ENCODE measurements at regions not wholly inside any gene's neighbourhood (a gene's known extent, or its start where the extent isn't known, plus 50 kb on each side); places are given as distances from the start of the nearest gene placed in this dataset.

DNA sequence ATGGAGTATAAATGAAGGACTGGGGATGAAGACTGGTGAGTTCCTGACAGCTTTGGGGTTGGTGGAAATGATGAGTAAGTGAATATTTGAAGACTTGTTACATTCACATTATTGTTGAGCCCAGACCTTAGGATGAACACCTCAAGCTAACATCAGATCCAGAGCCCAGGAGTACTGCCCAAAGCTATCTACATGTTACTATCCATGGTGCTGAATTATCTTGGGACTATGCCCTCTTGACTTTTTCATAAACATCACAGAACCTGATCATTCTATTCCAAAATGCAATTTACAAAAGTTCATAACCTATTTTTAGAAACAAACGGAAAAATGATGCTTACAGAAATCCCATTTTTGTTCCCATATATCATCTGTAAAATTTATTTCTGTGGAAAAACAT, 613.3 kb downstream of the TUSC7 start:
- DNase-seq = no peak

DNA sequence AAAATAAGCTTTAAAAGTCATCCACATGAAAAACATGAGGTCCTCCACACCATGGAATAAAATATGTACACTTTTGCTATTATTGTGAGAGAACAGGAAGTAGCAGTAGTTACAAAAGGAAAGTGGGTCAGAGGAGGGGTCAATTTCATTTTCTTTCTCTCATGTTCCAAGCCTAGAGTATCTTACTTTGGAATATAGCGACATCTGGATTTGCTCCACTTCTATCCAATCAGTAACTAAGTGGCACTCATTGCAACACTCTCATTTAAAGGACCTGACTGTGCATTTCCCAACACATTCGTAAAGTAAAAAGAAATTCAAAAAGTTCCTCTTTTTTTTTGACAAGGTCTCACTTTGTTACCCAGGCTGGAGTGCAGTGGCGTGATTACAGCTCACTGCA, 637.3 kb downstream of the TUSC7 start:
- DNase-seq = no peak

DNA sequence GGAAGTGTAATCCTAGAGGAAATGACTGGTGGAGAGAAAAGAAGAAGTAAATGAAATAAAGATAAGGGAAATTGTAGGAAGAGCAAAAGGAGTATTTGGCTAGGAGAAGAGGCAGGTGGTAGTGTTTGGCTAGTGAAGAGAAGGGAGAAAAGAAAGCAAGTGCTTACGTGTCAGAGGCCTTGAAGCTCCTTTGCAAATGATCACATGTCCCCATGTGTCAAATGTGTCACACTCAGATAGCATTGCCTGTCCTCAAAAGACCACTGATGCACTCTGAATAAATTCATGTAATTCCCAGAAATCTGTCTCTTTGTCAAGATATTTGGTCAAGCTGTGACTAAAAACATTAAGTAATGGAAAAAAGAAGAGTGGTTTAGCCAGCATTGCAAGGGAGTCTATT, 639.3 kb downstream of the TUSC7 start:
- no peak for DNase-seq

DNA sequence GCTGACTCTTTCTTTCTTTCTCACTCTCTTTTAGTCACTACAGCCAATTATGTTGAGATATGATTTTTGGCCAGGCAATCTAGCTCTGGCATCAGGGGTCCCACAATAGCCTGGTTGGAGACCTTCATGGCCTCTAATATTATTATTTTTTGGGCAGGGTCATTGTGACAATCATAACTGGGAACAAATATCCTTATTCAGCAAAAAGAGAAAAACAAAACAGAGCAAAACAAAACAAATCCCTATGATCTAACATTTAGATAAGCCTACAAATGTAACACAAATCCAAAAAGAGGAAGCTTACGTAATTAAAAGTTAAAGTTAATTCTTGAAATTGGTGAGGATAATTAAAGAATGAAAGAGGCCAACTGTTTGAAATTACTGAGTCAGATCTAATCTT, 640.0 kb downstream of the TUSC7 start:
- DNase-seq = no peak

DNA sequence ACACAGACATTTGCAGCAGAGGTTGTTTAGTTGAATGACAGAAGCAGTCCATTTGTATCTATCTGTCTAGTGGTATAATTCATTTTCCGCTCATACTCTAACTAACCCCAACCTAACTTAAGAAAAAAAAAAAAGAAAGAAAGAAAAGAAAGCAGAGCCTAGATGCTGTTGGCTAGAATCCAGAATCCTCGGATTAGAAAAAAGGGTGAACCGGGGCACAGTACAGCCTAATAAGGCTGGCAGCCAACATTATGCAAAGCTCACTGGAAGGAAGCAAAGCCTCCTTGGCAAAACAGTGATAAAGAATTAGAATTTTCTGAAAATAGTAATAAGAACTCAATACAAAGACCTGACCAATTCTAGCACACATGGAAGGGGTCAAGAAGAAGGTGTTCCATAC, 640.8 kb downstream of the TUSC7 start:
- DNase-seq = no peak

DNA sequence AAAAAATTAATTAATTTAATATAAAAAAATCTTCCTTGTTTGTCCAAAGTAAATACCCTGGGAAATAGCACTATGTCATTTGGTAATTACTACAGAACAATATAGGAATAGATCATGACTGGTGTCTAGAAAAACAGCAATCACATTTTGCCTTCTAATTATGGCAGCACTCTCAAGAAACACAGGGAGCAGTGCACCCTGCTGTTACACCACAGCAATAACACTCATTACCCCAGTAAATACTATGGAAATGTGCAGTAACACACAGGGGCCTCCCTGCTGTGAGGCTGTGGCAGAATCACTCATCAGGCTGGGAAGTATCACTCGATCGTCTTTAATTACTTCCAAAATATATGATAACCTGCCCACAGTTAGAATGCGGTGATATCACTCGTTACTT, 646.0 kb downstream of the TUSC7 start:
- no peak for DNase-seq

DNA sequence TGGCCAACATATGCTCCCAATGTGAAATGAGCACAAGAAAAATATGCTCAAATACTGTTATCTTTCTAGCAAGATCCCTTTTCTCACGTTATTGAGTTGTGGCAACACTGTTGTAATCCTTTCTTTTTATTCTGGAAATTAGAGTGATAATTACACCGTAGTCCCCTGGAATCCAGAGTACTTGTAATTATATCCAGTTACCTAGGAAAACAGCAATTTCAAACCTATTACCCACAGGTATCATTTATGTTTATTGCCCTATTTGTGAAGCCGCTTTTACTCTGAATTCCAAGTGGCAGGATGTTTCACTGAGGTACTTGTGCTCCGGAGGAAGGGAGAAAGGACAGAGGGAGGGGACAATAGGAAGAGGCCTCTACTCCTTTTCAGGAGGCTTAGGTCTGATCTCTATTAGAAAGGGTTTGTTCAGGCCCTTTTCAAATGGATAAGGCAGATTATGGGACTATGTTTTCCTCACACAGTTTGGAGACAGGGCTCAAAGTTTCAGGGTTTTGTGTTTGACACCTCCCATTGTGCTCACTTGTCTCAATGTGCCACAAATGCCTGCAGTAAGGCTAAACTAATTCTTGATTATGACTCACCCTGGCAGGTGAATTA, 646.6 kb downstream of the TUSC7 start:
- DNase-seq = no peak

DNA sequence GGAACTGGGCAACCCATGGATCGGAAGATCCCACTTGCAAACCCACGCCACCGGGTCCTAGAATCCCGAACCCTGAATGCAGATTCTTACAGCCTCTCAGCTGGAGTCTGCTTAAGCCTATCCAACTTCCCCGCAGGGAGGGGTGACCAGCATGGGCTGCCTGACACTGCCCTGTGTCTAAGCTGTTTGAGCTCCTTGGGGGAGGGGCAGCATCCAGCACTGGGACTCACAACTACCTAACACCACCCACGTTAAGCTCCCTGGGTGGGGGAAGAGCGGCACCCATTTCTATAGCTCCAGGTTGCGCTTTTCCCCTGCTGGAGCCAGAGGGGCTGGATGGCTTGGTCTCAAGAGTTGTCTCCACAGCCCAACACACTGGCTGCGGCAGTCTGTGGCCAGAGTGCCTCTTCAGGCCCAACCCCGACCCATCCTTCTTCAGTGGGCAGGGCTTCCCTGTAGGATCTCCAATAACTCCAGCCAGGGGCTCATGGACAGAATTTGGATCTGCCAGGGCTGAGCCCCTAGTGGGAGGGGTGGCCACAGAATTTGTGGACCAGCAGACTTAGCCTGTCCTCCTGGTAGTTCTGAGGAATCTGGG, 649.2 kb downstream of the TUSC7 start:
- DNase-seq = no peak

DNA sequence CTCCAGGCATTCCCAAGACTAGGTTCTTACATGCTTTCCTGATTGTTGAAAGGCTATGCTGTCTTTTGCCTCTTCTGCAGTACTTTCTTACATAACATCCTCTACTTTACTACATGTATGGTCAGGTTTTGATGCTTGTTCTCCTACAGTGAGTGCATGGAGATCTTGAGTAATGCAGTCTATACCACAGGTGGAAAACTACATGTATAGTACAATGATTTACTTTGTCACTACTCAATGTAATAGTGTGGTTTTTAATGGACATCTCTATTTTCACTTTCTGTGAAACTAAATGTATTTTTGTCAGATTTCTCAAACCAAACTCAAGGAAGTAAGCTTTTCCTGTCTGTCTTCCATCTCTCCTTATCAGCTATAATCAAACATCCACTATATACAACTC, 657.0 kb downstream of the TUSC7 start:
- DNase-seq = no peak

DNA sequence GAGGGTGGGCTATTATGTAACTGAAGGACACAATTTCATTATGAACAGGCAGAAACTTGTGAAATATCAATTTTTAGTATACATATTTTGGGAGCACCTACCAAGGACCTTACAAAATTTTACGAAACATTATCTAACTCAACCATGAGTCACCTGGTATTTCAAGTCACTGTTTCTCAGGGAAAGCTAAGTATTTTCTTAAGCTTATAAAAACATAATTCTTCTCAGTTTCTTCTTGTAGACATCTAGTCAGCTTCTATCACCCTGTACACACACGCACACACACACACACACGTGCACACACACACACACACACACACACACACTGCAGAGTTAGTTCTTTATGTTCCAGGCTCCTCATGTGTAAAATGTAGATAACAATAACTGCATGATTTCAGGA, 658.3 kb downstream of the TUSC7 start:
- no peak for DNase-seq

DNA sequence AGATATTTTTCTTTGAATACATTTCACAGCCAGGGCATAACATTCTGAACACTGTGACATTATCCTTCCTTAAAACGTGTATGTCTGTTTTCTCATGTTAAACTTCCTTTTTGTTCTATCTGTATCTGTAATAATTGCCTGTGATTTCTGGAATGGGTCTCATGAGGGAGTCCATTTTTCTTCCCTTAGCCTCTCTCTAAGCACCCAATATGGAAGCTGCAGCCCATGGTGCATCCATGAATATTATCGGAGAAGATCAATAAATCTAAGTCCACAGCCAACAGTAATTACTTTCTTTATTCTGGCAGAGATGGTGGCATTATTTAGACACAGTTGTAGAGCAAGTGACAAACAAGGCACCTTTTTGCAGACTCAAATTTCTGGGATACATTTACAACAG, 671.1 kb downstream of the TUSC7 start:
- no peak for DNase-seq

DNA sequence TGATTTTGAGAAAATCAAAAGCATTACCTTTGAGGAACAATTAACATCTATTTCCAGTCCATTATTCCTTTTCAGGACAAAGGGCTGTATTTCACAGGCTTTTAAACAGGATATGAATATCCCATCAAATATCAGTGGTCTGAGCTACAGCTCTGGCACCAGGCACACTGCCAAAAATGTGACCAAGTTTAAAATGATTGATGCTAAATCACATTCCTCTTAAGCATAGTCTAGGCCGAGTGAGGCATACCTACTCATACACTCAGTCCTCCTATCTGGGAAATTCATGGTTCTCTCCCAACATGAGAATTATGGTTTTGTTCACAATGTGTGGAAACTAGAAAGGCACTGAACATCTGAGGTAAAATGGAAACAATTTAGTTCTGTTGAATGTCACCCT, 683.5 kb downstream of the TUSC7 start:
- DNase-seq = no peak

DNA sequence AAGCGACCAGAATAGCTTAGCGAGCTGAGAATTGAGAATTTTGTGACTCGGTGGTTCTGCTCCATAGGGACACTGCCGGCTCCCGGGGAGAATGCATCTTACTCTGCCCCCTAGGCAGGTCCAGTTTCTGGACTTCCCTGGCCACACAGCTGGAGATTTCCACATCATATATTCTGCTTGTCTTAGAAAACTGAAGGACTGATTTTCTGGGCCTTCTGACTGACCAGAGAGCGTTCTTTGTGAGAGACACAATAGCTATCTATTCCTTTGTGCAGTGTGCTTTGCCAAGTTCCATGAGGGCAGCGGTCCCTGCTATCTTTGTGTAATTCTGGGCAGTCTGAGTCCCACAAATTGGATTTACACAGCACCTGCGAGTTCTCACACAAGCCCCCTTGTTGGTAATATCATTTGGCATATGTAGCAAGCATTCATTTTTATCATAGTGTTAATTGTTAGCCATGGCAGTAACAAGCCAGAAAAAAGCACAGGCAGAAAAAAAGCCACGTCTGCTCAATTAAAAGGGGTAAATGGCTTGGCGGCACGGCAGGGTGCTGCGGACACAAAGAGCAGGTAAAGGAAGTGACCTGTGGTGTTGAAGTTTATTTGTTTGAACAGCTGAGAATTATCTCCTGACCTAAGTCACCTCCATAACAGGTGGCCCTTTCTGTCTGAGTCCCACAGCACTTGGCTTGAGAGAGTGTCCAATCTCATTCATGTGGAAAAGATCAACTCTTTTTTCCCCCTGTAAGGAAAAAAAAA, 688.7 kb downstream of the TUSC7 start:
- no peak for DNase-seq

DNA sequence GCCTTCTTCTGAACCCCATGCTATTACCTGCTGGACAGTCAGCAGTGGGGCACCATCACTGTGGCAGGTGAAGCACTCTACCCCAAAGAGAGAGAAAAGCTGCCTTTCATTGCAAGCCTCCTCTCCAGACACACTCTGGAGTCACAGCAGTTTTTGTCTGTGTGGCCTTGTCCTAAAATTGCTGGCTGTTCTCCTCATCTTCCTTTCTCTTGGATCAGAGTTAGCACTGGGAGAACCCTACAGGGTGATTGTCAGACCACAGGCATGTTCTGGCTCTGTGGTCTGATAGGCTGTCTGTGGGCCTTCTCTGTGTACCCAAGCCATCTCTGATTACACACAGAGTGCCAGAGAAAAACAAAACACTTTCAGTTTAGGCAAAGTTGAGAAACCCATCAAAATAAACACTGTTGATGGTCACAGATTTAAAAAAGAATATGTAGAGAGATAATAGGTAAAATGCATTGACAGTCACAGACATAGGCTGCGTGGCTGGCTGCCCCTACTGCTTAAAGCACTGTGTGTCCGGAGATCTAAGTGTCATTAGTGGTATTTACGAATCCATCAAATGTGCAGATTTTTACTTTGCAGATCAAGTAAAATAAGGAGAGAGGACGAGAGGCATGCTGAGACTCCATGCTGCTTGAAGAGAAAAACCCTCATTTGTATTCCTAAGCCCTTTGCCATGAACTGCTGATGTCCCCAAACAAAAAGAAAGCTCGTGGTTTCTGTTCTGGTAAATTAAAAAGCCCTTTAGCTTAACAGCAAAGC, 689.9 kb downstream of the TUSC7 start:
- peak; percentile 6 for DNase-seq

DNA sequence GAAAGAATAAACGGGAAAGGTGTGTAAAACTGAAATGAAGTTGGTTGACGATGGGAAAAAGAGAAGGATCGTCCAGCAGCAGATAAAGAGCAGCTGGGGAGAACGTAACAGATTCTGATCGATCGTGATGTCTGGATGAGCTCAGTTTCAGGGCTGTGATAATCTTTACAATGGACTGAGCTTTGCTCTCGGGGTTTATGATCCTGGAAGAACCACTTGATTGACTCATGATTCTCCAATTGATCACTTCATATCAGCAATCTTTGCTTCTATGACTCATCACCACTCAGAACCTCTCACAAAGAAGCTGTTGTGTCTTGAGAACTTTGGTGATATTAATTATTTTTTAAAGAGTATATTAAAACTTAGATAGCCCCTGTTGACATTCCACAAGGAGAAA, 690.7 kb downstream of the TUSC7 start:
- DNase-seq = no peak

DNA sequence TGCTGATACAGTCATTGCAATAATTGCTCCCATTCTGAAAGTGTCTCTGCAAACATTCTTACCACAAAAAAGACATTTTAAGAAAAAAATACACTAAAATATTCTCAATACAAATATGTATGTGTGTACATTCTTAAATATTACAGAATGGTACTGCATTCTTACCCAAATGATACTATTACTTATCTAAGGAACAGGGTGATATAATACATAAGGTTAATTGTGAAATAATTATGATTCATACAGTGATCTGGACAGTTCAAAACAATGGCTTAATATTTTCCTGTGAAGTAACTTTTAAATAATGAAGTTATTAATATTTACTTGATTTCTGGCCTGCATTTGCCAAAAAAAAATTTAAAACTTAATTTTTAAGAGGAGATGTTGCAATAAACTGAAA, 694.6 kb downstream of the TUSC7 start:
- no peak for DNase-seq

DNA sequence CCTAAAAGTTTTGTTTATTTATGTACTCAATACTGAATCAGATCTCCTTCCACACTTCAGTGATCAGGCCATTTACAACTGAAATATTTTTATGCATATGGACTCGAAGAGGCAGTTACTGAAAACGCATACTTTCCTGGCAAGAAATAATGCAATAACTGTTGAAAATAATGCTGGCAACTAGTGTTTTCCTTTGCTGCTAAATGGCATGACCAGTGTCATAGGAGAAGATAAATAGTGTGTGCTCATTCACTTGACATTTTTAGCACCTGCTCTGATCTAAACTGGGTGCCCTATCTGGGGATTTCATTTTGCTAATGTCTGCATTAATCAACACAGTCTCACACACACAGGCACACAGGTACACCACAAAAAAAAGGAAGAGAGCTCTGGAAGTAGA, 695.2 kb downstream of the TUSC7 start:
- no peak for DNase-seq

DNA sequence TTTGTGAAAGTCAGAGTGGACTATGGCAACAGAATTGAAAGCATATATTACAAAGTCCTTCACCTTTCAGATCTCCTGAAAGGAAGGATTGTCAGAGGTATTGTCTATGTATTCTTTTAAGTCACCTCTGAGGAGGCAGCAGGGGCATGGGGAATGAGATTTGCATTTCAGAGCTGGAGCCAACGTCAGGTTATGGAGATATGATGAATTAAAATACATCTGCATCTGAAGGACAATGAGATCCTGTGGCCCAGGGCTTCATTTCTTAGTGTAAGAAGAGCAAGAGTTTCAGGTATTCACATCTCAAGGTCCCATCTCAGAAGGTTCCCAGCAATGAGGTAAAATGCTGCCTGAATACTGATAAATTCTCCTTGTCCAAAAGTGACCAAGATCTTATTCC, 695.8 kb downstream of the TUSC7 start:
- no peak for DNase-seq

DNA sequence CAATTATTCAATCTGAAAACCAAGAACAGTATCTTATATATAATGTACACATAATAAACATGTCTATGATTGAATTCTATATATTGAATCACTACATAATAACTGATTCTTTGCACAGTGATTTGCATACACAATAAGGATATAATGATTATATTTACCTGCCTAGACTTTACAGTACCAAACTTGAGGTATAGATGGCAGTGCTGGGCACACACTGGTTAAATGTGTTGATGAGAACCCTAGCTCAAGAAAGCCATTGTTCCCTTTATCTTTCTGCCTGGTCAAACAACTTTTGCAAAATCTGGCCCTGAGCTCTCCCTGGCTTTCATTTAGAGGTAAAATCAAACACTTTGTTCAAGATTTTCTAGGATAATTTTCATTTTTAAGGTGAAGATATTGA, 697.7 kb downstream of the TUSC7 start:
- DNase-seq = no peak

DNA sequence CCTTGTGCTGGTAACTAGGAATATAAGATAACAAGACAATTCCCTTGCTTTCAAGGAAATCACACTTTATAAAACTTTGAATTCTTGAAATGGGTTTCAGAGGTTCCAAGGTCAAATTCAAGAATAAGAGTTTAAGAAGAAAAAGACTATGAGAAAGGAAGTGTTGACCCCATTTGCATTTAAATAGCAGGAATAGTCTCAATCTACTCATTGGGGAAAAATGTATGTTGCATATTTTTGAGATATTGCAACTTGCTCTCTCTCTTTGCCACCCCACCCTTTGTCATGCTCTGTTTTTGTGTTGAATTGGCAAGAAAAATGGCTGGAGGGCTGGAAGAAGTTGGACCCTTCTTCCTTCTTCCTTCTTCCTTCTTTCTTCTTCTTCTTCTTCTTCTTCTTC, 699.2 kb downstream of the TUSC7 start:
- no peak for DNase-seq

DNA sequence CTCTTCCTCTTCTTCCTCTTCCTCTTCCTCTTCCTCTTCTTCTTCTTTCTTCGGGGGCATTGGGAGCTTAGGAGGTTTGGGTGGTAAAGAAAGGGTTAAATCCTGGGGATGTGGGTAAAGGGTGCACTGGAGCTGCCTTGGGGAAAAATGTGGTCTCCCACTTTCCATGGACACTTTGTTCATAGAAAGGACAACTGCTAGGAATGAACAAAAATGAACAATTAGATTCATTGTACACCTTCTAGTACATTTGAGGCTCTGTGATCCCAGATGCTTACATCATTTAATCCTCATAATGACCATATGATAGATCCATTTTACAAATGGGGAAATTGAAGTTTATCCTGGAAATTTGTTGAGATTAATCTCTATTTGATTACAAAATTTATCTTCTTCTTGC, 699.7 kb downstream of the TUSC7 start:
- DNase-seq = no peak

DNA sequence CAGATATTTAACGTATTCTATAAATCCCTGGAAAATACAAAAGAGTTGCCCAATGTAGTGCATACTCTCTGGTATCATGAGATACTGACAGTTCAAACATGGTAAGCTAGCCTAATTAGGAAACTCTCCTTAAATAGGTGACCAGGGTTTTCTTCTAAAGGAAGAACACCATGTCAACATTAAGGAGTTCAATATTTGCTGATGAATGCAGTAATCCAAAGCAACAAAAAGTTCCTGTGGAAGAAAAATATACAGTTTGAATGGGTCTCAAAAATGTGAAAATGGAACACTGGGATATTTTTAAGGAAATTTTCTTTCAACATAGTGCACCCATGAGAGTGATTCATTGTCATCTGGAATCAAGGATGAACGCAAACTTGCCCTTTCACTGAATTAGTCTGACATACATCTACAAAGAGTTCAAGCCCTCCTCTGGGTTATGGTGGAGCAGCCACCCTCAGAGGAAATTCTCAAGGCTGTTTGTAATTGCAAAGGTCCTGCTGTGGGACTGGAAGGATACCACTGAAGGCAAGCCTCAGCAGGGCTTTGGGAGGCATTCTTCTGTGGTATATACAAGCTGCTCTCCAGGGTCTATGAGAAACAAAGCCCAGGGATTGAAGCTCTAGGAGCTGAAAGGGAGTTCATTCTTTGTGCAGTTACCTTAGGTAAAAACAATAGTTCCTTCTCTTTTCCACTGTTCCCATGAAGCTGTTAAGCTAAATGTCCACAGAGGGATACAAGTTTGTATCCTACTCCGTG, 700.3 kb downstream of the TUSC7 start:
- DNase-seq = no peak

DNA sequence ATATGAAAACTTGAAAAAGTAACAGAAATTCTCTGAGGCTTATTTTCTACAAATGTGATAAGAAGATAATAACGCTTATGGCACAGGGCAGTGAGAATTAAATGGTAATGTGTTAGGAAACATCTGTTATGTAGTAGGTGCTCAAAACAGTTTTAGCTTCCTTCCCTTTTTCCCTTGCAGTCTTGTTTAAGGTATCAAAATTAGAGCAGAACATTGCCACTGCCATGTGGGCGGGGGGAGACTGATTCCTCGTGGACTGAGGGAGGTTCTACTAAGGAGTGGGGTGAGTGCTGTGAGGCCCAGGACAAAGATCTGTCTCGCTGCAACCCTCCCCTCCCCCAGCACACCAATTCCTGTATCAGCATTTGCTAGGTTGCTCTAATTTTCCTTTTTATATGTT, 702.4 kb downstream of the TUSC7 start:
- no peak for DNase-seq

Data from amniotic stem cell (primary cell).